ENCODE measurements at regions not wholly inside any gene's neighbourhood (a gene's known extent, or its start where the extent isn't known, plus 50 kb on each side); places are given as distances from the start of the nearest gene placed in this dataset.
"Not testable (repeated sequence)": the region's sequence is repeated elsewhere in the genome, so short reads cannot be mapped to it uniquely, and the experiment has no call there.

GRCh38 chr12:29889737-29890136, 106.0 kb upstream of the TMTC1 start:
- TF ChIP-seq EZH2 (IDR thresholded peaks at IDR 0.05; ENCODE audit: low read length) (no peak), CTCF (optimal IDR thresholded peaks at IDR 0.05 in 1 of 3, IDR thresholded peaks at IDR 0.05 in 1 of 3, conservative IDR thresholded peaks at IDR 0.05 in 1 of 3; ENCODE audit: extremely low read depth in 1 of 3, insufficient read depth in 2 of 3, low read length in 3 of 3) (peak; percentile 56 to 65 (median 62))
- no peaks in the 10 kb centered on the region for H3K36me3 ChIP-seq (ENCODE audit: control insufficient read depth in 2 of 2, extremely low read depth in 1 of 2, insufficient read depth in 2 of 2, low read length in 2 of 2)
- no peak overlapping the region for H3K9ac ChIP-seq (ENCODE audit: control insufficient read depth, extremely low read depth, insufficient read depth, low read length)
- no peaks in the 10 kb centered on the region for H3K79me2 ChIP-seq (ENCODE audit: control insufficient read depth, insufficient read depth, low read length)
- no peak for FAIRE-seq
- no peaks in the 10 kb centered on the region for H4K20me1 ChIP-seq (ENCODE audit: control insufficient read depth, extremely low read depth, insufficient read depth, low read length)
- no peaks in the 10 kb centered on the region for H3K4me1 ChIP-seq (ENCODE audit: control insufficient read depth, extremely low read depth, insufficient read depth, low read length)
- H3K9me1 ChIP-seq (ENCODE audit: control insufficient read depth, extremely low read depth, insufficient read depth, low read length), result no peaks in the 10 kb centered on the region
- no peak overlapping the region for H3K27ac ChIP-seq (ENCODE audit: control insufficient read depth, insufficient read depth, low read length)
- H3K4me2 ChIP-seq (ENCODE audit: control insufficient read depth, extremely low read depth, insufficient read depth, low read depth, low read length), result no peak overlapping the region
- no peak for DNase-seq (ENCODE audit: low read depth, low spot score)
- no peak overlapping the region for H3K4me3 ChIP-seq (ENCODE audit: control insufficient read depth in 2 of 3, extremely low read depth in 1 of 3, insufficient read depth in 2 of 3, low read depth in 1 of 3, low read length in 3 of 3)
- dilution Hi-C loops (cut with MboI; ENCODE audit: extremely low pct_ligation_motif_present, low sequenced_read_pairs), result no loop called here
- H3K27me3 ChIP-seq (ENCODE audit: control insufficient read depth, extremely low read depth, insufficient read depth, low read length), result no peaks in the 10 kb centered on the region
- no peaks in the 10 kb centered on the region for H3K9me3 ChIP-seq (ENCODE audit: control insufficient read depth, low read depth, low read length)
- H2AFZ ChIP-seq (ENCODE audit: control insufficient read depth, low read length), result no peak overlapping the region

- Histone ChIP-seq H4K20me1 (ENCODE audit: control insufficient read depth, extremely low read depth, insufficient read depth, low read length) (no peaks in the 10 kb centered on the region), H3K27me3 (ENCODE audit: control insufficient read depth, extremely low read depth, insufficient read depth, low read length) (no peaks in the 10 kb centered on the region), H3K9me1 (ENCODE audit: control insufficient read depth, extremely low read depth, insufficient read depth, low read length) (no peaks in the 10 kb centered on the region), H3K36me3 (ENCODE audit: control insufficient read depth in 2 of 2, extremely low read depth in 1 of 2, insufficient read depth in 2 of 2, low read length in 2 of 2) (no peaks in the 10 kb centered on the region), H3K4me3 (ENCODE audit: control insufficient read depth in 2 of 3, extremely low read depth in 1 of 3, insufficient read depth in 2 of 3, low read depth in 1 of 3, low read length in 3 of 3) (no peak overlapping the region), H2AFZ (ENCODE audit: control insufficient read depth, low read length) (no peak overlapping the region), H3K4me2 (ENCODE audit: control insufficient read depth, extremely low read depth, insufficient read depth, low read depth, low read length) (no peak overlapping the region), H3K9me3 (ENCODE audit: control insufficient read depth, low read depth, low read length) (no peaks in the 10 kb centered on the region), H3K4me1 (ENCODE audit: control insufficient read depth, extremely low read depth, insufficient read depth, low read length) (no peaks in the 10 kb centered on the region), H3K79me2 (ENCODE audit: control insufficient read depth, insufficient read depth, low read length) (no peaks in the 10 kb centered on the region), H3K27ac (ENCODE audit: control insufficient read depth, insufficient read depth, low read length) (no peak overlapping the region), H3K9ac (ENCODE audit: control insufficient read depth, extremely low read depth, insufficient read depth, low read length) (no peak overlapping the region)
- no peak for TF ChIP-seq EZH2 (IDR thresholded peaks at IDR 0.05; ENCODE audit: low read length)
- TF ChIP-seq CTCF (optimal IDR thresholded peaks at IDR 0.05 in 1 of 3, IDR thresholded peaks at IDR 0.05 in 1 of 3, conservative IDR thresholded peaks at IDR 0.05 in 1 of 3; ENCODE audit: extremely low read depth in 1 of 3, insufficient read depth in 2 of 3, low read length in 3 of 3), result no peak
- dilution Hi-C loops (cut with MboI; ENCODE audit: extremely low pct_ligation_motif_present, low sequenced_read_pairs), result no loop called here
- FAIRE-seq, result no peak
- no peak for DNase-seq (ENCODE audit: low read depth, low spot score)
Observed at GRCh38 chr12:29888777-29889176, 105.0 kb upstream of the TMTC1 start.

- H3K9me1 ChIP-seq (ENCODE audit: control insufficient read depth, extremely low read depth, insufficient read depth, low read length); H3K4me1 ChIP-seq (ENCODE audit: control insufficient read depth, extremely low read depth, insufficient read depth, low read length); H4K20me1 ChIP-seq (ENCODE audit: control insufficient read depth, extremely low read depth, insufficient read depth, low read length); H3K27ac ChIP-seq (ENCODE audit: control insufficient read depth, insufficient read depth, low read length); H3K4me2 ChIP-seq (ENCODE audit: control insufficient read depth, extremely low read depth, insufficient read depth, low read depth, low read length); H3K4me3 ChIP-seq (ENCODE audit: control insufficient read depth in 2 of 3, extremely low read depth in 1 of 3, insufficient read depth in 2 of 3, low read depth in 1 of 3, low read length in 3 of 3); dilution Hi-C loops (cut with MboI; ENCODE audit: extremely low pct_ligation_motif_present, low sequenced_read_pairs); FAIRE-seq; H3K9me3 ChIP-seq (ENCODE audit: control insufficient read depth, low read depth, low read length); H2AFZ ChIP-seq (ENCODE audit: control insufficient read depth, low read length); DNase-seq (ENCODE audit: low read depth, low spot score); H3K9ac ChIP-seq (ENCODE audit: control insufficient read depth, extremely low read depth, insufficient read depth, low read length); H3K36me3 ChIP-seq (ENCODE audit: control insufficient read depth in 2 of 2, extremely low read depth in 1 of 2, insufficient read depth in 2 of 2, low read length in 2 of 2); H3K79me2 ChIP-seq (ENCODE audit: control insufficient read depth, insufficient read depth, low read length); H3K27me3 ChIP-seq (ENCODE audit: control insufficient read depth, extremely low read depth, insufficient read depth, low read length): not testable (repeated sequence)
Observed at GRCh38 chr12:29884957-29885356, 101.2 kb upstream of the TMTC1 start.

Measured in keratinocyte (primary cell).